HG03521 (cell line): ENCODE measurements at regions not wholly inside any gene's neighbourhood (a gene's known extent, or its start where the extent isn't known, plus 50 kb on each side); places are given as distances from the start of the nearest gene placed in this dataset.

Experiments used
- ATAC-seq: cut with Tn5 transposase; IDR thresholded peaks from one replicate; pipeline ENCODE4 v1.9.1; 2021; ENCODE audit warnings: mild to moderate bottlenecking, moderate library complexity; ENCODE audit not compliant: unreplicated experiment

DNA sequence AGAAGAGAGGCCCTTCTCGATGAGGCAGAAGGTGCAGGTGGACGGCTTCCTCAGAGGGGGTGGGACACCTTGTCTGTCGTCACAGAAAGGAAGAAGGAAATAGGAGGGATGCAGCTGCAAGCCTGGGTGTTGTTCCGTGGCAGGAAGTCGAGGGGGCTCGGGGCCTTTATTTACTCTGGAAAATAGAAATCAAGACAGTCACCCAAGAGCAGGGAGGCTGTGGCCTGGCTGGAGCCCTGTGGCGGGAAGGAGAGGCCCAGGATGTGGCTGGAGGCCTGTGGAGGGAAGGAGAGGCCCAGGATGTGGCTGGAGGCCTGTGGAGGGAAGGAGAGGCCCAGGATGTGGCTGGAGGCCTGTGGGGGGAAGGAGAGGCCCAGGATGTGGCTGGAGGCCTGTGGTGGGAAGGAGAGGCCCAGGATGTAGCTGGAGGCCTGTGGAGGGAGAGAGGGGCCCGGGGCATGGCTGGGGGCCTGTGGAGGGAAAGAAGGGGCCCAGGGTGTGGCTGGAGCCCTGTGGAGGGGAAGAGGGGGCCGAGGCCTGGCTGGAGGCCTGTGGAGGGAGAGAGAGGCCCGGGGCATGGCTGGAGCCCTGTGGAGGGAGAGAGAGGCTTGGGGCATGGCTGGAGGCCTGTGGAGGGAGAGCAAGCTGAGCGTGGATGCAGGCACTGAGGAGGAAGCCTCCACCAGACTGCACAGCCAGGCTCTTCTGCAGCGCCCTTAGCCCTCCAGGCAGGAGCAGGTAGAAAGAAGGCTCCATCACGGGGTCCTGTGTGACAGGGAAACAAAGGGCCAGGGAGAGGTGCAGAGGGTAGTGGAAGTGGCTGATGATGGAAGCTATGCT is 97.3 kb upstream of the SFMBT2 start:
- no peak for ATAC-seq

DNA sequence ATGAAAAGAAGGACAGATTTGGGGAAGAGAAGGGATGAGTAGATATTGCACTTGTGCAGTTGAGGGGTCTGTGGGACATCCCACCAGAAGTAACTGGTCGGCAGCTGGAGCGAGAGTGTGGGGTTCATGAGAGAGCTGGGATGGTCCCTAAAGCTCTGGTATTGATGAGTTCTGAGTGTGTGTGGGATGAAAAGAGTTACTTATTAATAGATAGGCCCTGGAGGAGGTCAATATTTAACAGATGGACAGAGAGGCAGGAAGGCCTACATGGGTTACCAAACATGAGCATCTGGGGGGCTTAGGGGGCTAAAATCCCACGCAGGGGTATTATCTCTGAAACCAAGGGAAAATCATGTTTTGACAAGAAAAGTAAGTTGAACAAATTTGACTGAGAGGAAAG is 95.7 kb upstream of the SFMBT2 start:
- no peak for ATAC-seq

DNA sequence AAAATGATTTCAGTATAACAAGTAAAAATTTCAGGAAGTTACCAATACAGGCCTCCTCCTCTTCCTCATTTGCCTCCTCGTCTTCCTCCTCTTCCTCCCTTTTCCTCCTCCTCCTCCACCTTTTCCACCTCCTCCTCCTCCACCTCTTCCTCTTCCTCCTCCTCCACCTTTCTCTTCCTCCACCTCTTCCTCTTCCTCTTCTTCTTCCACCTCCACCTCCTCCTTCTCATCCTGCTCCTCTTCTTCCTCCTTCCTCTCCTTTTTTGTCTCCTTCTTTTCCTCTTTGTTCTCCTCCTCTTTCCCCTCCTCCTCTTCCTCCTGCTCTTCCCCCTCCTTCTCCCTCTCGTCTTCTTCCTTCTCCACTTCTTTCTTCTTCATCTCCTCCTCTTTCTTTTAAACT is 94.4 kb upstream of the SFMBT2 start:
- ATAC-seq: no peak

DNA sequence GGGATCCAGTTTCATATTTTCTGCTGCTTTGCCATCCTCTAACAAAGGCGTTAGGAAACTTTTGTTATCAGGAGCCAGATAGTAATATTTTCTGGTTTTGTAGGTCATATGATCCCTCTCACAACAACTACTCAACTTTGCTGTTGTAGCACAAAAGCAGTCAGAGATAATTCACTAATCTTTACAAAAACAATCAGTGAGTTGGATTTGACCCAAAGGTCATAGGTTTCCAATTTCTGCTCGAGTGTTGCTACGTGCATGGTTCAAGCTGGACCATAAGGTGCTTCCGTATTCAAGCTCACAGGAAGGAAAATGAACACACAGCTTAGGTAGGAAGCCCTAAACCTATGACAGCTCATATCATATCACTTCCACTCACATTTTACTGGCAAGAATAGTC is 92.4 kb upstream of the SFMBT2 start:
- ATAC-seq: no peak

DNA sequence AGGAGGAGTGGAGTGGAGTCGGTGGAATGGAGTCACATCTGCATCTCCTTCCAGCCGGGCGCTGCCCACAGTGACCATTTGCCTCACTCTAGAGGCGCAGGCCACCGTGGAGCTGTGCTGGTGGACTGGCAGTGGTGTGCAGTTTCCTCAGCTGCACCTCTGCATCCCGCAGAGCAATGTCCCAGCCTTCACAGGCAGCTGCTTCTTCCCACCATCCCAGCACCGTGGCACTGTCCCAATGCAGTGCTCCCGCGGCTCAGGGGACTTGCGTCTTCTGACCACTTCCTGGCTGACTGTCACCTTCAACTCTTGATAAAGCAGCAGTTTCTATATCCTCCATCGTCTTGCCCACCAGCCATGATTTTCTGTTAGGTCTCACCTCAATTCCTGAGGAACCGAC is 90.3 kb upstream of the SFMBT2 start:
- ATAC-seq: no peak

DNA sequence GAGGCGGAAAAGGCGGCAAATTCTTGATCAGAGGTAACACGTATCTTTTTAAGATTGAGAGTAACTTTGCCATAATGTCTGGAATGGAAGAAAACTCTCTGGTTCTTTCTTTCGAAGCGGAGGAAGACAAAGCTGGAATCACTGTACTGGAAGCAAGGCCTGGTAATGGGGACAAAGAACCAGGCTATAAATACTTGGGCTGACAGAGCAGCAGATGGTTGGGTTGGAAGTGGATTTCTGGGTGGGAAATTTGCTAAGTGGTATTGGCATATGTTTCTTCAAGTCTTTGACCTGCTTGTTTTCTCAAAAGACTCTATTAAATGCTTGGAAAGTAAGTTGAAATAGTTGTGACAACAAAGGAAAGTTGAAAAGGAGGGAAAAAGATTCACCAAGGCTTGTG is 87.3 kb upstream of the SFMBT2 start:
- no peak for ATAC-seq

DNA sequence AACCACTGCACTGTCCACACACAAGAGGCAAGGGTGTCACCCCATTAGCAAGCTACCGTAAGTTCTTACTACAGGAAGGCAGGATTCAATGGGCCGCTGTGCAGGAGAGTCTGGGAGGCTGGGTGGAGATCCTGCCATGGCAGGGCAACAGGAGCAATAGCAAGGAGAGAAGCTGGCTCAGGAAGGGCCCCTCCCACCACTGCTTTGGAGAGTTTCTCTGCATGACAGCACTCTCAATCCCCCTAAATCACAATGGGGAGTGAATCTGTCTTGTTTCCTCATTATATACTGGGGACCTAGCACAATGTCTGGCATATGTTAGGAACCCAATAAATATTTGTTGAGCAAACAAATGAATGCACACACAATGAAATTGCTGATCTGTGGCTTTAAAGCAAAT is 83.2 kb upstream of the SFMBT2 start:
- ATAC-seq: no peak

DNA sequence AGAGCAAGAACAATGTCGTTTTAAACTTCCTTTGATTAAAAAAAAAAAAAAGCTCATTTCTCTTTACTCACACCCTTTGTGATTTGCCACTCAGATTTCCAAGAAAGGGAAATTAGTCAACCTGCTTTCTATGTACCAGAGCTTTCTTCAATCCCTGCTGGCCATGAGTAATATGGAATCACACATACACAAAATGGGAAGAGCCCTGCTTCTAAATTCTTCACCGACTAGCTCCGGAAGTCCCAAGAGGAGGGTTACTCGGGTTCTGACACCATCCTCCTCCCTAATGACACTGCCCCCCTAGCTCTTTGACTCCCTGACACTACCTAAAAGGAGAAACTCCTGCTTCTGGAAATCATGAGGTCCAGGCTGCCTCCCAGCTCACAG is 81.8 kb upstream of the SFMBT2 start:
- ATAC-seq: no peak

DNA sequence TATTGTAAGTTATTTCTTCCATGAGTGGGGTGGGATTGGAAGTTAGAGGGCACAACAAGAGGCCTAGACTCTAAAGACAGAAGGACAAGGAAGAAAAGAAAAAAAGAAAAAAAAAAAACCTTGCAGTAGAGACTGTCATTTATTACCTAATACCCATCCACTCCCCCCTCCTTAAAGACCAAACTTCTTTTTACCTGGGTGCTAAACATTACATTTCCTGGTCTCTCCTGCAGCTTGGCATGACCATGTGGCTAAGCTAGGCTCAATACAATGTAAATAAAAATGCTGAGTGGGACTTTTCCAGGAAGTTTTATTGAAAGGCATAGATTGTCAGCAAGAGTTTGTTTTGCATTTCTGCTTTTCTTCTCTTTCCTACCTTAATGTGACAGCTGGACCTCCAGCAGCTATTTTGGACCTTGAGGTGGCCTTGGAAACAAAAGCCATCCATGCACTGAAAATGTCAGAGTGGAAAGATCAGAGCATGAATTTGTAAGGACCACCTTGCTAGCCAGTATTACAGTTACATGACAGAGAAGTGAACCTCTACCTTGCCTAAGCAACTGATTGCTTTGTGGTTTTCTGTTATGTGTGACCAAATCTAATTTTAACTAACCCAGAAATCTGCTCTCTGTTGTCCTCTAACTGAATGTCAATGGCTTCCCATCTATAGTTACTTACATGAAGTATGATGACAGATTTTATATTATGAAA is 81.3 kb upstream of the SFMBT2 start:
- ATAC-seq: peak; percentile 87

DNA sequence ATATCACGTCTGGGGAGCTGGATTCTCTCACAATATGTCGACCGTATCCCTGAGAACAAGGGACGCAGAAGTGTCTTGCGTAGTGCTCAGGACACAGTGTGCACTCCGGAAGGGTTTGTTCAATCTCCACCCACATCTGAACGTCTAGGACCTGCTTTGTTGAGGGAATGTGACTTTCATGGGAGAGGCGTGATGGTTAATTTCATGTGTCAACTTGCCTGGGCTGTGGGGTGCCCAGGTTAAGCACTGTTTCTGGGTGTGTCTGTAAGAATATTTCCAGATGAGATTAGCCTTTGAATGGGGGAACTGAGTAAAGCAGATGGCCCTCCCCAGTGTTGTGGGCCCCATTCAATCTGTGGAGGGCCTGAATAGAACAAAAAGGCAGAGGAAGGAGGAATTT is 80.4 kb upstream of the SFMBT2 start:
- ATAC-seq: no peak

DNA sequence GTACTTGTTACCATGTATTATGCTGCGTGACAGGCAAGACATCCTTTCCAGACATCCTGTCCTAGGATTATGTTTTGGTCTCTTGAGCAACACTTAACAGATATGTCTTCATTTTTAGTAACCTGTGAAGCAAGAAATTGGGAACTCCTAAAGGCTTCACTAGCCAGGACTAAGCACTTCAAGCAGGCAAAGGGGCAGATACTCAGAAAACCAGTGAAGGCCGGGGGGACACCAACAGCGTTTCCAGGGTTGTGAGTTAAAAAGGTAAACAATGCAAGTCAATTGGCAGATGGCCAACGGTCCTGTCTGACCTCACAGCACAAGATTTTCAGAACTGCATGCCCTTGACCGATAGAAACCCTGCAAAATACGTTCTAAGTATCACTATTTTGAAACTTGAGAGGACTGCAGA is 77.6 kb upstream of the SFMBT2 start:
- no peak for ATAC-seq

DNA sequence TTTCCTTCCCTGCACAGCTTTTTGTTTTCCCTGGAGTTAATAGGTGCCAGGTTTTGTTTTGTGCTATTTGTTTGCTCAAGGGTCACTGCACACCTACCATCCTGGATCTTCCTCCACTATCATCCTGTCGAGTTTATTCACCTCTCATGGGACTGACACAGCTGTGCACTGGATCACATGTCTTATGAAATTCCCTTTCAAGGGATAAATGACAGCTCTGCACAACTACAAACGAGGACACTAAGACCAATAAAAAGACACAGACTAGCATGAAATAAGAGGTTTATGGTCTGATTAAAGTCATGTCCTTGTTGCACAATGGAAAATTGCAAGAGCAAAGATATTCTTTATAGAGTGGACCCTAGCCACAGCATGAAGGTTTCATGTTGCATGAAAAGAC is 76.7 kb upstream of the SFMBT2 start:
- no peak for ATAC-seq

DNA sequence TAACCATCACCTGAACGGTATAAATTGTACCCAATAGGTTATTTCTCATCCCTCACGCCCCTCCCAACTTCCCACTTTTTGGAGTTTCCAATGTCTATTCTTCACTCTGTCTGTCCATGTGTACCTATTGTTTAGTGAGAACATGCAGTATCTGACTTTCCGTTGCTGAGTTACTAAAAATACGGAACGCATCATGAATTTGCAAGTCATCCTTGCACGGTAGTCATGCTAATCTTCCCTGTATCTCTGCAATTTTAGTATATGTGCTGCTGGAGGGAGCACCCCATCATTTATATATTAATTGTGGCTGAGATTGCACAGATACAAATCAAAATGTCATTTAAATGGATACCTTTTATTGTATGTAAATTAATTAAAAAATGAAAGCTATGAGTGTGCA is 75.7 kb upstream of the SFMBT2 start:
- no peak for ATAC-seq

DNA sequence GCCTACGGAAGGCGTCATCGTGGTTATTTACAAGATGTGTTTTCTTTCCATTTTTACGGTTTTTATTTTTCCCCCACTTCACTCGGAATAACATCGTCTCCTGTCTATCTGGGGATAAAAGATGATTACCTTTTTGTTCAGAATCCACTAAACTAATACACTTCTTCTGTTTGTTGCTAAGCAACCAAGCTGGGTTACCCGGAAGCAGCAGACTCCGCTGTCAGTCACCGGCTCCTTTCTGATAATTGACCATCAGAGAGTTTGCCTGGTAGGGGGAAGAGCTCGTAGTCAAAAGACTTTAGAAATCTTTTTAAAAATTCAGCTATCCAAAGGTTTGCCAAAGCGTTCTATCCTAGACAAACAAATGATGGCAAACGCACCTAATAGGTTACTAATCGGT is 75.0 kb upstream of the SFMBT2 start:
- ATAC-seq: no peak

DNA sequence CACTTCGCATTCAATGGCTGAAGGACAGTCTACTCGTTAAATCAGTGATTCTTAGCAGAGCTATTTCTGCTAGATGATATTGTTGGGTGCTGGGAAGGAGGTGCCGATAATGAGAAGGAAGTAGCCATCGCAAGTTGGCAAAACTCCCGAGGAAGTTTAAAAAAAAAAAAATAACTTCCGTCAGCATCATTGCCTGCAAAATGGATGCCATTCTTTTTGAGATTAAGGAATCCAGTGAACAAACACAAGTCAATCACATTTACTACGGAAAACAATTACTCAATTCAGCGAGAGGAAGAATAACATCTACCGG is 74.4 kb upstream of the SFMBT2 start:
- no peak for ATAC-seq

DNA sequence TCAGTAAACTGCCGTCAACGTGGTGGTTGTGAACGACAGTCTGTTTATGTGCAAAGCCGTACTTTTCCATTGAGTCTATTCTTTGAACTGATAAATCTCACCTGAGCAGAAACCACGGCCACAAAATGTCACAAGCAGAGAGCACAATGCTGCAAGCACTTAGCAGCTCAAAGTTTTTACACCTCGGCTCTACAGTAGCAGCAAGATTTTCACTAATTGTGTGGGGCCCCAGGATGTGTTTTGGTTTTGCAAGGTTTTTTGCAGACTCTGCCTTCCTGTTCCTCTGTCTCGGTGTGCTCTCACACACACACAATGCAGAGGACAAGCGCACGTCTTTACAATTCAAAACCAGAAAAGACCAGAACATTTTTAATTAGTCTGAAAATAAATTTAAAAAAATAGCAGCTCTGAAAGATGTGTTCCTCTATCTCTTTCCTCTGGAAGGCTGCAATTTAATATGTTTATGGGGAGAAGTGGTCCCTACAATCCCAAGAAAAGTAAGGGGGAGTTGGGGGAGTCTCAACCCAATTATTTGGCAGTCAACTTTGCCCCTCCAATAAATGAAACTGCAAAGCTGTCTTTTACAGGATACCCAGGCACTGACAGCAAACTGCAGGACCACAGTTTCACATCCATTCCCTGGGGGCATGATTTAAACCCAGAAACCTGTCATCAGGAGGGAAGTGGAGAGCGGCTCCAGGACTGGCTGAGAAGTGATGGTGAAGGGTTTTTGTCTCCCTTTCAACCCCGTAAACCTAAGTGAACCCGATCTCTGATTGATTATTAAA is 73.8 kb upstream of the SFMBT2 start:
- ATAC-seq: peak; percentile 50

DNA sequence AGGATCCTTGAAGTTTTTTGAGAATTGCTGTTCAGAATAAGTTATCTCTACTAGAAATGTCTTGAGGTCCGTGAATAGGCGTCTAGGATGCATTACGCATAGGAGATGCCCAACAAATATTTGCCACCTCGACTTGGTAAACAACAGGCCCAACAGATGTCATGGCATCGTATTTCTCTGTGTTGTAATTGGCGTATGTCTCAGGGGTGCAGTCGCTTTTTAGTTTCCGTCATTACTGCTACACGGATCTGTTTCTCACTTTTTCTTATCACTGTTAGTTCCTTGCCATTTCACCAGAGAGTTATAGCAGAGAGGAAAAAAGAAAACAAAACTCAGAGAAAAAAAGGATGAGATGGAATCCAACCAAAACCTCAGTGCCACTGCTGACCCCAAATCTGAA is 73.0 kb upstream of the SFMBT2 start:
- no peak for ATAC-seq

DNA sequence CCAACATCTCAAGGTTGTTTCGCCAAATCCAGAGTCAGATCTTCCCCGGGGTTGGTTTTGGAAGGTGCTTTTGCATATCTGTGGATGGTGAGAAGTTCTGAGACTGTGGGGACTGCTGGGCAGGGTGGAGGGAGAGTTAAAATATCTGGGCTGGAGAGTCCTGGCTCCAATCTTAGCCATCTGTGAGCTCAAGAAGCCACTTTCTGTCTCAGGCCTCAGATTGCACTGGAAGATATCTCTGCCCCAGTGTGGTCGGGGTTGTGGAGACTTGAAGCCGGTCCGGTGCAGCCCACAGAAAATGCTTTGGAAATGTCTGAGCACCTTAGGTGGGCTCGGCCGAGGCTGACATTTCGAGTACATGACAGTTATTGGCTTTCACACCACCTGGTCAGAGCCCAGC is 72.2 kb upstream of the SFMBT2 start:
- ATAC-seq: no peak

DNA sequence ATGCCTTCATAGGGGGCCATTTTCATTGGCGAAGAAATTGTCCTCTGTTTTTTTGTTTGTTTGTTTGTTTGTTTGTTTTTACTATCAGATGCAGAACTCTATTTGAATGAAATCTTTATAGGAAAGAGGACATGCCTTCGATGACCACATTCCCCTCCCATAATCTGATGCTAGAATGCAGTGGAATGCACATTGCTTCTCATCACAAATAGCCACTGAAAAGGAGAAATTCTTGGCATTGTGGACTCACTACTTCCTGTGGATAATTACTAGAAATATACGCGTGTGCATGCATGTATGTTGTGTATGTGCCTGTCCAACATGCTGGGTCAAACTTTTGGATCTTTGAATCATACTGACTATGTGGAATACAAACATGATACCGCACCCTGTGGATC is 70.5 kb upstream of the SFMBT2 start:
- ATAC-seq: no peak

DNA sequence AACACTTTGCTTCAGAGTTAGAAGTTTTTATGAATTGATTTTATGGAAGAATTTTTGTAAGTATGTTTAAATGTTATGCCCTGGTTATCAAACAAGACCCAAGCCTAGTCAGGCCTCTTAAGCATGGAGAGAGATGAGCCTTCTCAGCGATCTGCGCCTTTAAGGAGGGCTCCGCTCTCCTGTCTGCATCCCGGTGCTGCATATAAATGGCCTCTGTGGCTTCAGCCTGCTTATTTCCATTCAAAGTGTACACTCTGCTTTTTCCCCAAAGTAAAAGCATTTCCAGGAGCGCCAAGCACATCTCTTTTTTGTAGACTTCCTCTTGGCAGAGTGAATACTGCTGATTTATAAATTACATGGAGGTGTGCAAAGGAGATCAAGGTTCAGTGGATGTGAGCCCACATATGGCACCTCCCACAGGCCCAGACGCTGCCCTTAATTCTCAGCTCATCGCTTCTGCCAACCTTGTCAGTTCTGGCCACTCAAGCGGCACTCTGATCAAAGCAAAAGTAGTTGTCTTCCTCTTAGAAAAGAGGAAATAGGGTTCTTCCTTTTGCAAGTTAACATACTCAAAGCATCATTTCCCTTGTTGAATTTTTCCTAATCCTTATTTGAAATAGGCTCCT is 70.0 kb upstream of the SFMBT2 start:
- ATAC-seq: peak; percentile 45

DNA sequence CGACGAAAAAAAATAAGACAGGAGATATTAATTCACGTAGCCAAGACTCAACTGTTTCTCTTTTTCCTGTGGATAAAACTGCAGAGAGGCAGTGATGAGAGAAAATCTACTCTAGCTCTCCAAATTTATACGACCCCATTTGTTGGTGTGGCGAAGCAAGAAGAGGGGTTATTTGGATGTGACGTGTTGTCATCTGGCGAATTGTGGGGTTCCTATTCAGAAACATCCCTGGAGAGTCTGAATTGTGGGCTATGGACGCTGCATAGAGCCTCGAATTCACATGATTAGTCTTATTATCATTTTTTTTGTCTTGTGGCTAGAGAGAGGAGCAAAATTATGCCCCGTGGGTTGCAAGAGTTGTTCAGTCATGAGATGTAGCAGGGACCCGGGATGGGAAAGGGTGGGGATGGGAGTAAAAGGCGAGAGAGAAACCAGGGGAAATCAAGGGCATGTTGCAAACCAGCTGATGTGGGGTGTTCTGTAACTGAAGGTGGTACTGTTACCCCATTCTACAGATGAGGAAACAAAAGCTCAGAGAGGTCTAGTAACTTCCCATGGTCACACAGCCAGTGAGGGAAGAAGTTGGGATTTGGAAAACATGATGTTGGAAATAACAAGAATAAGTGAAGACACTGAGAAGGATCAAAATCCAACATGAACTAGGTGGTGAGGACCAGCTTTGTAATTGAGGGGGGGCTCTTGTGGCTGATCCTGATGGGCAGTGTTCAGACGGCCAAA is 69.2 kb upstream of the SFMBT2 start:
- ATAC-seq: no peak
